C4-2B (cell line): ENCODE measurements at regions not wholly inside any gene's neighbourhood (a gene's known extent, or its start where the extent isn't known, plus 50 kb on each side); places are given as distances from the start of the nearest gene placed in this dataset.

Source experiments
- CTCF ChIP-seq: fragments of 450-650 bp; conservative IDR thresholded peaks from 2 replicates; pipeline ENCODE4 v1.5.1; 2017; ENCODE audit warnings: mild to moderate bottlenecking
- ZFX ChIP-seq: fragments of 450-650 bp; IDR thresholded peaks from 2 replicates; pipeline ENCODE4 v1.6.1; 2017

GRCh38 chrX:121106484-121107235, 59.2 kb downstream of the GLUD2 start:
- no peak for TF ChIP-seq CTCF
- TF ChIP-seq ZFX: no peak
